Right lobe of liver (tissue), 4 donors: ENCODE measurements at regions not wholly inside any gene's neighbourhood (a gene's known extent, or its start where the extent isn't known, plus 50 kb on each side); places are given as distances from the start of the nearest gene placed in this dataset.

ENCODE experiments used
- CTCF ChIP-seq, 4 donors: fragments of 200-600 bp in 3 of 4; fragments of 450-650 bp in 1 of 4; IDR thresholded peaks; one replicate each; pipeline versions ENCODE4 v1.5.1 to v1.8.0; 2016 to 2022; ENCODE audit warnings: antibody characterized with exemption in 4 of 4, mild to moderate bottlenecking in 2 of 4
- POLR2A ChIP-seq: fragments of 450-650 bp; IDR thresholded peaks from one replicate; pipeline ENCODE4 v1.6.1; 2017; ENCODE audit warnings: antibody characterized with exemption, mild to moderate bottlenecking
- donor health status: DM: no; HTN: no; CAD: no.
- donor health status: DM: no; HTN: no; CAD: no.
- donor health status: DM: no; HTN: yes; CAD: no.

- TF ChIP-seq CTCF (IDR thresholded peaks at IDR 0.05) = no peak
- no peak for TF ChIP-seq POLR2A
Measured at GRCh38 chr6:5930143-5930770, 76.5 kb downstream of the NRN1 start.
